Erythroblast (primary cell): ENCODE measurements at regions not wholly inside any gene's neighbourhood (a gene's known extent, or its start where the extent isn't known, plus 50 kb on each side); places are given as distances from the start of the nearest gene placed in this dataset.

Experiments
- DNase-seq, 2 experiments: peaks; one replicate each; lab custom pipeline; 2025; lab: John Stamatoyannopoulos, UW
- GATA1 ChIP-seq: IDR thresholded peaks from 2 replicates; pipeline ENCODE4 v1.6.1; 2011; ENCODE audit warnings: low read depth, mild to moderate bottlenecking, control low read depth, low read length, moderate library complexity
- POLR2A ChIP-seq: IDR thresholded peaks from 2 replicates; pipeline ENCODE4 v1.6.1; 2011; ENCODE audit warnings: mild to moderate bottlenecking, low read length

DNA sequence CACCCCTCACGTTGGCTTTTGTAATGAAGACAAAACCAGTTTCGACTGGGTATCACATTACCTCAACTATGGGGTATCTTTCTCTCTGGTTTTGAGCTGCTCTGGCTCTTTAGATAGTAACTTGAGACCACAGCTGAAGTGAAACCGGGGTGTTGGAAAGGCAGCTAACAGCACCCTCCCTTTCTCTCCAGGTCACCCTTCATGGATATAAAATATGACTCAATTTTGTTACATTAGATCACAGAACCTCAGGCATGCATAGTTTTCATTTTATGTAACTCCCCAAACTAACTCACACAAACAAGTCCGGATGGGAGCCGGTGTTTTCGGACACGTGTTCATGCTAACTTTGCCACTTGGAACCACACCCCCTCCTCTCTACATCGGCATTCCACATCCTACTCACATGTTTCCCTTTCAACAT is 90.7 kb downstream of the NR2F2 start:
- no peak for DNase-seq
- TF ChIP-seq POLR2A: no peak
- no peak for TF ChIP-seq GATA1

DNA sequence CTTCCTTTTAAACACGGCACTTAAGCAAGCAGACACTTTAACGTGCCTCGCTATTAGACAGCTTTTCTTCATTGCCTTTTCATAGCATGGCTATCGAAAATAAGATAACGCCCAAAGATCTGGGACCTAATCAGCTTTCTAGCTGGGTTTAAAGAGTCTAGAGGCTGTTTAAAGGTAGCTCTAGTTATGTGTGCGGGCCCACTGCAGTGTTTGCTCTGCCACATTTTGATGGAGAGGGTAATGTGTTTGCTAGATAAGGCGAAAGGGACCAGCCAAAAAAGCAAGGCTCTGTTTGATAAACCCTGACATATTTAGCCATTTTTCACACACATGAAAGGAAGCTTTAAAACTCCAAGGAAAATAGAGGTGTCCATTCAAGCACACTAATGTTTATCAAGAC is 91.6 kb downstream of the NR2F2 start:
- TF ChIP-seq POLR2A: no peak
- no peak for TF ChIP-seq GATA1
- DNase-seq: no peak

DNA sequence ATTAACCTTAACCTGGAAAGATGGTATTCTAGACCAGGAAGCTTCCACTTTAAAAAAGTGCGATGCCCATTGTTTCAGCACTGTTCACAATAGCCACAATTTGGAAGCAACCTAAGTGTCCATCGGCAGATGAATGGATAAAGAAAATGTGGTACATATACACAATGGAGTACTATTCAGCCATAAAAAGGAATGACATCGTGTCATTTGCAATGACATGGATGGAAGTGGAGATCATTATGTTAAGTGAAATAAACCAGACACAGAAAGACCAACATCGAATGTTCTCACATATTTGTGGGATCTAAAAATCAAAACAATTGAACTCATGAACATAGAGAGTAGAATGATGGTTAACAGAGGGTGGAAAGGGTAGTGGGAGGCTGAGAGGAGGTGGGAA is 94.2 kb downstream of the NR2F2 start:
- no peak for TF ChIP-seq POLR2A
- no peak for DNase-seq

DNA sequence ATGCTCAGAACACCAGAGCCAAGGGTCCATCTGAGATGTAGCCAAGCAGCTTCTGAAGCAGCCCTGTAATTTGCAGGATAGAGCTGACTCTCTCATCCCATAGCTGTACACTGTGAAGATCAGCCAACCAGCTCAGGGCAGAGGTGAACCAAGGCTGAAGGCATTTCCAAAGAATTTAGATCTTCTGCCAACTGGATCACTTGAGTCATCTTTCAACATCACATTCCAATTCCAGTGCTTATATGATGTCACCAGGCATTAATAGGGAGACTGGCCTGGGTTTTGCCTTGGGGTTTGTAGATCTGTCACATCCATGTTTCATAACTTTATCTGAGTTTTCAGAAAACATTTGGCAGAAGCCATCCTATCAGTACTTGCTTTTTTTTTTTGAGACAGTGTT is 98.2 kb downstream of the NR2F2 start:
- no peak for TF ChIP-seq GATA1
- TF ChIP-seq POLR2A: no peak

DNA sequence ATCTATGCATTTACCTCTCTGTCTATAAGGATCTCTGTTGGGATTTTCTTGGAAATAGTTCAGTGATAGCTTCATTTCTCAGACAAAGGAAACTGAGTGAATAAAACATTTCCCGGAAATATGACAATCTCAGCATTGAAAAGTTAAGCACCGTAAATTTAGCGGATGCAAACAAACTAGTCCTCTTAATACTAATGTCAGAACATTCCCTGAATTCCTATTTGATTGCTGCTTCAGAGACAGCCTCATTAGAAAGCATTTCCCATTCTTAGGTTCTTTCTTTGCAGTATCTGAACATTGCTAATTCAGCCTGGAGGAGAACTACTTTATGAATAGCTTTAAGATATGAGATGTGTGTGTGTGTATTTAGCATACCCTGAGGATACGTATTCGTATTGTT is 101.3 kb downstream of the NR2F2 start:
- no peak for DNase-seq
- TF ChIP-seq GATA1 (no peak), POLR2A (no peak)

More for the DNA sequence above, 98.2 kb downstream of the NR2F2 start:
- DNase-seq: no peak

DNA sequence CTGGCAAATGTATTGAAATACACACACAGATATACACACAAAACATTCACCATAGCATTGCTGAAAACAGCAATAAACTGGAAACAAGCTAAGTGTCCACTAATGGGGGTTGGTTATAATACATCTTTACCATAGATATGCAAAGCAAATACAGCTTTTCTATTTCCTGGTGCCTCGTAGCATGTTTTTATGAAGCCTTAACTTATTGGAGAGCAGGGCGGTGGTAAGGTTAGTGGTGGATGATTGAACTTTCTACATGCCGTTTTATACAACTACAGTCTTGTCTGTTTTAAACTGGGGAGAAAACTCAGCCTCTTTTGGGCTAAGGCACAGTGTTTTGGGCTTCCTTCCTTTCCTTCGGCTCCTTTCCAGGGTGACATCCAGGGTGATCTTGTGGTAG is 104.5 kb downstream of the NR2F2 start:
- DNase-seq: no peak
- TF ChIP-seq POLR2A (no peak), GATA1 (no peak)

DNA sequence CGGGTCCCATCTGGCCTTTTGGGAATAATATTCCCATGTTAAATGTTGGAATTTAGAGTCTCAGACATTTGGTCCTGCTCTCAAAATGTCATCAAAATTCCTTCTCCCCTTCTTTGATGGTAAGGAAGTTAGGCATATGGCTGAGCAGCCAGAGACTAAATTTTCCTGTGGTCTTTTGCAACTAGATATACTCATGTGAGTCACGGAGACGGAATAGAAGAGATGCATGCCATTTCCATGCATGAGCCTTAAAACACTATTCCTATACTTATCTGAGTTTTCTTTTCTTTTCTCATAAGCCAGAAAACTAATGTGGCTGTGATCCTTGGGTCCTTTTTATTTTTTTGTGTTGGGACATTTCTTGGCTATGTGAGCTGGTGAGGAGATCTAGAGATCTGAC is 105.3 kb downstream of the NR2F2 start:
- no peak for DNase-seq
- TF ChIP-seq POLR2A (no peak), GATA1 (no peak)

DNA sequence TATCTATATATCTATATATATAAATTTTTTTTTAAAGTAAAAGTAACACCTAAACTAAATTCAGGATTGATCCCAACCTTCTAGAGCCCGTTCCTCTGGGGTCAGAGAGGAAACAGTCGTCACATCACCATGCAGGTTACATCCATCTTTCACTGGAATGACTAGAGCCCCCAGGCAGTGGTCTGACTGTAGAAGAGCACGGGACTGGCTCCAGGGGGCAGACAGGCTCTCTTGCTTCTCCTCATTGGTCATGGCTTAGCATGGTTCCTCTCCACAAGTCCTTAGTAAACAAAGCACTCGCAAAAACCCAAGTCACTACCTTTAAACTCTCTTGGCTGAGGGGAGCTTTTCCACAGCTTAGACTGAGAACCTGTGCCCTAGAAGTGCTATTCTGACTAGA is 110.5 kb downstream of the NR2F2 start:
- no peak for TF ChIP-seq GATA1
- no peak for TF ChIP-seq POLR2A
- DNase-seq: no peak

DNA sequence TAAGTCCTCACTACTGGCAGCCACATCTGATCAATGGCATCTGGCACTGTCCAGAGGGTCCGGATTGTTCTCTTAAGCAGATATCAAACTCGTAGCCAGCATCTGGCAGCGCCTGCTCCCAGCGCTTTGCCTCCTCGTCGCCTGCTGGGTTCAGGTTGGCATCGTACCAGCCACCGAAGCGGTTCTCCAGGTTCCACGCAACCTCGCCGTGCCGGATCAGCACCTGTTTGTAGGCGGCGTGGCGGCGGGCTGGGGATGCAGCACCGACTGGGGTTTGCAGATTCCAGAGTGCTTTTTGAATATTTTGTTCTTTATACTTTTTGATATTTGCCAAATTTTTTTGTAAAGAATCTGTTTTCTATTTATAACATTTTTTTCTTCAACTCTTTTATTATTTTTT is 111.6 kb downstream of the NR2F2 start:
- TF ChIP-seq GATA1: no peak
- TF ChIP-seq POLR2A: no peak
- DNase-seq: no peak

DNA sequence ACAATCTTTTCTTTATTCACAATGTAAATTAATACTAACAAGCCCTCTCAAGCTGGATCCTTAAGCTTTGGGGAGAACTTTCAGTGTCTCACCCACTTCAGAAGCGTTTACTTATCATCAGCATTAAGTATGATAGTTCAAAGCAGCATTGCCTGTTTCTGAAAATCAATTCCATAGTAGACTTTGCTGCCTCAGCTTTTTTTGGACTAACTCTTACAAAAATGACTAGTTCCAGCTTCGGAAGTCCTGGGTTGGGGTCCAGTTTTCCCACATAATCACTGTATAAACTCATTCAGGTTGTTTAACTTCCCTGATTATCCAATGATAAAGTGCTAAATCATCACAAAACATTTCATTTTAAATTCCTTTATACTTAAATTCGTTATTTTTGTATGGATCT is 114.4 kb downstream of the NR2F2 start:
- TF ChIP-seq POLR2A (no peak), GATA1 (no peak)
- no peak for DNase-seq

DNA sequence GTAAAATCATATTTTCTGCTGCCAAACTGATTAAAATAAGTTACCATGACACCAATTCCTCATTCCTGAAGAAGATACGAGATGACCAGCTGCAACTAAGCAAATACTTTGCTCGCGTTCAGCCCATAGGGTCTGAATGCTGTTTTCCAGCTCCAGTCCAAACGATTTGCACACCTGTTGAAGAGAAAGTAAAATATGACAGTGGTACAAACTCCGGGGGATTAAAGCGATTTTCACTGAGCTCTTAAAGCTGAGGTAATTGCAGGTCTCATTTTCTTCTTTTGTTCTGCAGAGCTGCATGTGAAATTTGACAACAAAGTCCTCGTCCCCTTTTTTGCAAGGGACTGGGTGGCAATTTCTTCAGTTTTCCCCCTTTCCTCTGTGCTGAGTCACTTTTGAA is 118.4 kb downstream of the NR2F2 start:
- no peak for DNase-seq

DNA sequence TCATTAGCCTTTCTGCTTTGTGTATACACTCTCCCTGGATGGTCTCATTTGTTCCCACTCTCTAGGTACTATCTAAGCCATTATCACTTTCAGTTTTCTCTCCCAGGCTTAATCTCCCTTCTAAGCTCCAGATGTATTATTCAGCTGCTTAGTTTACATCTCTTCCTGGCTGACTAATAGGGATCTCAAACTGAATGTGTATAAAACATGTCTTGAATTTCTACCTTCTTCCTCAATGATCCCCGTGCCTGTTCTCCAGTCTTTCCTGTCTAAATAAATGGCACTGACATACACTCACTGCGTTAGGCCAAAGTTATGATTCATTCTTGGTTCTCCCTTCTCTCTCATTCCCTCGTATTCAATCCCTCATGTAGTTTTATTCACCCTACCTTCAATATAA is 127.3 kb downstream of the NR2F2 start:
- no peak for DNase-seq
- no peak for TF ChIP-seq POLR2A
- no peak for TF ChIP-seq GATA1

More for the DNA sequence above, 118.4 kb downstream of the NR2F2 start:
- no peak for TF ChIP-seq POLR2A
- TF ChIP-seq GATA1: no peak

DNA sequence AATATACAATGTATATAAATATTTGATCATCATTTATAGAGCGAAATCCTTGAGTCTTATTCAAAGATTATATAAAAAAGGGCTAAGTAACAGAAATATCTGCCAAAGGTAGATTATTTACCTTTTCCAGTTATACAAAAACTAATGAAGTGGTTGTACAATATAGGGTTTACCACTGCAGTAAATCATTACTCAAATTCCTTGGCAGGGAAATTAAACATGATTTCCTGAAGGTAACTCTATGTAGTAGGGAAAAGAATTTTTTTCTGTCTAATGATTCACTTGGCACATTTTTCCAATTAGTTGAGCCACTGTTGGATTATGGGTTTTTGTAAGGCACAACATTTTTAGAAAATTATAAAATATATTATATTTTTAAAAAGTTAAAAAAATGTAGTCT is 129.6 kb downstream of the NR2F2 start:
- DNase-seq: no peak
- no peak for TF ChIP-seq POLR2A
- TF ChIP-seq GATA1: no peak

DNA sequence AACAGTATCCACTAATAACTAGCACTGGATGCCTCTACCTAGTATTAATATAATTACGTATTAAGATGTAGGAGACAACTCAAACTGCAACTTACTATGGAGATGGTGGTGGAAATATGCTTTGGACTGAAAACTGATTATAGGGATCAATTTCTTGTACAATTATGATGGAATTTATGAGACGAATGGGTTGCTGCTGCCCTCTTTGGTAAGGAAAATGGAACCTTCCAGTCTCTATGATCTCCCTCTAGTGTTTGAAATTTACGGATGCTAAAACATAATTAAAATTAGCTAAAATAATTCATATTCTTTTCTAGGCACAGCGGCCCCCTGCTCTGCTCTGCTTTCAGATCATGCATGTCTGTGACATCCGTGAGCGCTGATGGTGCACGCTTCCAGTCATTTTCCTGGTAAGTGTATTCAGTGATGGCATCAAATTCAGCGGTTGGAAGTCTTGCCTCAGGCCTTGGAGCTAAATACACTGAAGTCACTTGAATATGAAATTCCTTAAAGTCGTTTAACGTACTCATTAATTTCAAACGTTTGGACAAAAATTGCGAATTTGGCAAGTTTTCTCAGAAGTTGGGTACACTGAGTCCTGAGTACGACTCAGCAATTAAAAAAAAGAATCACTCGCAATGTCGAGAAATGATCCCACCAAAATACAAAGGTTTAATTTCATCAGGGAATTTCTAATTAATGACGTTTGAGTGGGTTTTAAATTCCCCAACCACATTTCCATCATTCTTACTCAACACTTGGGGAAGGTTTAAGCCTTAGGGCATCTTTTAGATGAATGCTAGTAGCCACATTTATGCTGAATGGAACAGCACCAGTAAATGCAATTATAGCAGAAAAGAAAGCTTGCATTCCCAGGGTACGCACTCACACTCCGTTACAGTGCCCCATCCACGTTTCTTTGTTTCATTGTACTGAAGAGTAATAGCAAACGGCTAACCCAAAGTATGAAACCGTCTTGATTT is 132.6 kb downstream of the NR2F2 start:
- TF ChIP-seq GATA1: no peak
- no peak for TF ChIP-seq POLR2A
- no peak for DNase-seq
